ENCODE measurements at regions not wholly inside any gene's neighbourhood (a gene's known extent, or its start where the extent isn't known, plus 50 kb on each side); places are given as distances from the start of the nearest gene placed in this dataset.

- no peak for DNase-seq (ENCODE audit: extremely low read depth in 1 of 2, low read depth in 1 of 2)
Measured at GRCh38 chr3:30350011-30350410, 256.4 kb upstream of the TGFBR2 start.

DNA sequence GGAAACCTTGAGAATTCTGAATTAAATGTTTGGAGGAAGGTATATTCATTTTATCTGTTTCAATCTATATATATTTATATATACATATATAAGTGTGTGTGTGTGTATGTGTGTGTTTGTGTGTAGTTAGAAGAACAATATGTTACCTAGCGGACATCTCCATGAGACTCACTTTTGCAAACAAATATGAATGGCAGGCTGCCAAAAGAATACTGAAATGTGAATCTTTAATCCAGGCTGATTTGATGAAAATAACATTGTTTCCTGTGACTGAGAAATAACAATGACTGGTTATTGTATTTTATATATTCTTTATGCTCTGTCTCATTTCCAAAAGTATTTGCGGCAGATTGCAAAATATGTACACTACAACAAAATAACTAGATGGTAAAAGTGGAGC lies 255.5 kb upstream of the TGFBR2 start:
- DNase-seq (ENCODE audit: extremely low read depth in 1 of 2, low read depth in 1 of 2): no peak

- DNase-seq (ENCODE audit: extremely low read depth in 1 of 2, low read depth in 1 of 2): no peak
Measured at GRCh38 chr3:30352410-30353318, 253.7 kb upstream of the TGFBR2 start.

GRCh38 chr3:30353711-30354467 lies 252.5 kb upstream of the TGFBR2 start:
- DNase-seq (ENCODE audit: extremely low read depth in 1 of 2, low read depth in 1 of 2): peak in 1 of 2 donors; percentile 25

GRCh38 chr3:30354513-30354912 lies 251.9 kb upstream of the TGFBR2 start:
- no peak for DNase-seq (ENCODE audit: extremely low read depth in 1 of 2, low read depth in 1 of 2)

- DNase-seq (ENCODE audit: extremely low read depth in 1 of 2, low read depth in 1 of 2): no peak
Measured at GRCh38 chr3:30354972-30355371, 251.4 kb upstream of the TGFBR2 start.

DNA sequence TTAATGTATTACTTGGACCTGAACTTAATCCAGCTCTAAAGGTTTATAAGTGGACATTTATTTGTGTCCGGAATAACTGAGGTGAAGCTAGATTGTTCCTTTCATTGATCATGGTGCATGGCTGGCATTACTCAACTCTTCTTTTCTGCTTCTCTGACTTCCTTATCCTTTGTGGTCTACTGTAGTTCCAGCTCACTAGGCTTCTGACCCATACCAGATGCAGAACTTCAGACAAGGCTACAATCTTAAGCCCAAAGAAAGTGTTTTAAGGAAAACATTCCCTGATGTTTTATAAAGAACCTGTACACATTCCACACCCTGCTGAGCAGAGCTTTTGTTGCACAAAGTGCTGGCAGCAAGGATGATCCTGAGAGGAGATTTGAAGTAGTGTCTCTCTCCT lies 250.8 kb upstream of the TGFBR2 start:
- no peak for DNase-seq (ENCODE audit: extremely low read depth in 1 of 2, low read depth in 1 of 2)

DNA sequence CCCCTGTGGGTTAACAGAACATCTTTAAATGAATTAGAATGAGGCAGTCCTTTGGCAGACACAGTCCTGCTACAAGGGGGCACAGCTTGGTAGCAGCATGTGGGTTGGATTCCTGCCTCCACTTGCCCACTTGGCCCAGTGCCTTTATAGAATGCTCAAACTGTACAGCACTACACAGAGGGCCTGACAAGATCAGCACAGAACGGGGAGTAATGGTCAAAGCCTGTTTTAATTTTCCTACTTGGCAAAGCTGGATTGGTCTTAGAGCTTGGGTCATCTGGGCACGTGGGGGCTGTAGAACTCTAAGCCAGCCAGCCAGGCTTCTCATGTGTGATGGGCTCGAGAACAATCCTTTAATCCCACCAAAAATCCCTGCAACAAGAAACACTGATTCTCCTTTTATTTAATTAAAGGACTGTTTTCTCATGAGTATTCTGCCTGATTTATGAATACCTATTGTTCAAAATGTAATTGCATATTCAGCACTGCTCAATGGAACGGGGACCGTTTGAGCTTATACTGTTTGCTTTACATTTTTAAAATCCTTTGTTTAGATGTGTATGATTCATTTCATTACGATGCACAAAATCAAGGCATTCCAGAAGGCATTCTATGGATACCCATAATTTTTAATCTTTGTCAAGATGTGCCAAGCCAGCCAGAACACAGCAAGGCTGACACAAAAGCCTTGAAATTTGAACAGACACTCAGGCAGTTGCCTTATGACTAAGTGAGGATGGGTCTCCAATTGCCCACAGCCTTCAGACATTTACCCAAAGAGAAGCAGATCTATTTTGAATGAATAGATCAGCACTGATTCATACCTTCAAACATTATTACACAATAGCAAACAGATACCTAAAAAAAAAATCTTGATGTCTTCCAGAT lies 249.3 kb upstream of the TGFBR2 start:
- no peak for DNase-seq (ENCODE audit: extremely low read depth in 1 of 2, low read depth in 1 of 2)

DNA sequence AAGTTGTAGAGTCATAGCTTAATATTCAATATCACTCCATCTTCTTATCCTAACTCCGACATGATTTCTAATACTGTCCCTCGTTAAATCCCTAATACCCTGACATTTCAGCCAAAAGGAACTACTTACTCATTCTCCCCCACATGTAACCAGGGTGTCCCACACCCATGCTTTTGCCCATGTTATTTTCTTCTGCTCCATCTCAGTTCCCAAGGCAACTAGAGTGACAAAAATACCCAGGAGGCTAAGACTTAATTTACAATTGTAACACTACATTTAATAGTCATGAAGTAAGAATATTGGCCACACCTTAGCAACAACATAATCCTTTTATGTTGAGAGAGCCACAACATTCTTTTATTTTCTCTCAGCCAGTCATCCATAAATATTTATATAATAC lies 248.5 kb upstream of the TGFBR2 start:
- no peak for DNase-seq (ENCODE audit: extremely low read depth in 1 of 2, low read depth in 1 of 2)

DNA sequence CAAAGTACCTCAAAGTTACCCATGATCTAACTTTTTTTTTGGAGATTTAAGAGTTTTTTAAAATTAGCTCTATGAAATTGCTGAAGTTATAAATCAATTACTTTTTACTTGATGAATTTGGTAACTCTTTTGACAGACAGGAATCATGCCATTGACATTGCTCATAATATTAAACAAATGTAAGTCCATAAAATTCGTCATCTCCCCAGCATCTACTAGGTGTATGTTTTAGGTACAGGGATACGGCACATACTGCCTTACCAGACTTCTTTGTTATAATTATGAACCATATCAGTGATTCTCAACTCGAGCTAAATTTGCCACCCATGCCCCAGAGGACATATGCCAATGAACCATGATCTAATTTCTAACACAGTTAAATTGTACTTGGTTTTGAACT lies 247.5 kb upstream of the TGFBR2 start:
- DNase-seq (ENCODE audit: extremely low read depth in 1 of 2, low read depth in 1 of 2): no peak

DNA sequence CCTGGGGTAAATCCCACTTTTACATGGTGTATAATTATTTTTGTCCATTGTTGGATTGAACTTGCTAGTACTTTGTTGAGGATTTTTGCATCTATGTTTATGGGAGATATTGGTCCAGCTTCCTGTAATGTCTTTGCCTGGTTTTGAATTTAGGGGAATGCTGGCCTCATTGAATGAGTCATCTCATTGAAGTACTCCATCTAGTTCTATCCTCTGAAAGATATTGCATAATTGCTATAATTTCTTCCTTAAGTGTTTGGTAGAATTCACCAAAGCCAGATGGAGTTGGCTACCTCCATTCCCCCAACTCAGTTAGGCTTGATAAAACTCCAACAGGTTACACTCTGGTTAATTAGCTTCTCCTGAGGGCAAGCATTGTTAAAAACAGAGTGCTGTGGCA lies 237.4 kb upstream of the TGFBR2 start:
- DNase-seq (ENCODE audit: extremely low read depth in 1 of 2, low read depth in 1 of 2): no peak

- DNase-seq (ENCODE audit: extremely low read depth in 1 of 2, low read depth in 1 of 2): no peak
Measured at GRCh38 chr3:30370681-30371271, 235.6 kb upstream of the TGFBR2 start.

- no peak for DNase-seq (ENCODE audit: extremely low read depth in 1 of 2, low read depth in 1 of 2)
Measured at GRCh38 chr3:30372837-30373236, 233.6 kb upstream of the TGFBR2 start.

GRCh38 chr3:30384546-30385072 lies 221.8 kb upstream of the TGFBR2 start:
- DNase-seq (ENCODE audit: extremely low read depth in 1 of 2, low read depth in 1 of 2): no peak

DNA sequence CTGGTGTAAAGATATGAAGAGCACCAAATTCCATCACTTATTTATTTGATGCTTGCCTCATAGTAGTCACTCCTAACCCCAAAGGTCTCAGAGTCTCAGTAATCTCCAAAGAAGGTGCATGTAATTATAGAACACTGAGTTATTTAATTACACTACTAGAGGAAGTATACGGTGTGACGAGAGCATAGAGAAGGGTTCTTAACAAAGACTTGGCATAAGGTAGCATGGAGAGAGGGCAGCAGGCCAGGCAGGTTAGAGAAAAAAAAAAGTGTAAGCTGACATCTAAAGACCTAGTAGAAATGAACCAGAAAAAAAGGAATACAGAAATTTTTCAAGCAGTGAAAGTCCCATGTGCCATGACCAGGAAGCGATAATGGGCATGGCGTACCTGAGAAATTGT lies 213.3 kb upstream of the TGFBR2 start:
- DNase-seq (ENCODE audit: extremely low read depth in 1 of 2, low read depth in 1 of 2): no peak

- DNase-seq (ENCODE audit: extremely low read depth in 1 of 2, low read depth in 1 of 2): no peak
Measured at GRCh38 chr3:30397030-30397429, 209.4 kb upstream of the TGFBR2 start.

DNA sequence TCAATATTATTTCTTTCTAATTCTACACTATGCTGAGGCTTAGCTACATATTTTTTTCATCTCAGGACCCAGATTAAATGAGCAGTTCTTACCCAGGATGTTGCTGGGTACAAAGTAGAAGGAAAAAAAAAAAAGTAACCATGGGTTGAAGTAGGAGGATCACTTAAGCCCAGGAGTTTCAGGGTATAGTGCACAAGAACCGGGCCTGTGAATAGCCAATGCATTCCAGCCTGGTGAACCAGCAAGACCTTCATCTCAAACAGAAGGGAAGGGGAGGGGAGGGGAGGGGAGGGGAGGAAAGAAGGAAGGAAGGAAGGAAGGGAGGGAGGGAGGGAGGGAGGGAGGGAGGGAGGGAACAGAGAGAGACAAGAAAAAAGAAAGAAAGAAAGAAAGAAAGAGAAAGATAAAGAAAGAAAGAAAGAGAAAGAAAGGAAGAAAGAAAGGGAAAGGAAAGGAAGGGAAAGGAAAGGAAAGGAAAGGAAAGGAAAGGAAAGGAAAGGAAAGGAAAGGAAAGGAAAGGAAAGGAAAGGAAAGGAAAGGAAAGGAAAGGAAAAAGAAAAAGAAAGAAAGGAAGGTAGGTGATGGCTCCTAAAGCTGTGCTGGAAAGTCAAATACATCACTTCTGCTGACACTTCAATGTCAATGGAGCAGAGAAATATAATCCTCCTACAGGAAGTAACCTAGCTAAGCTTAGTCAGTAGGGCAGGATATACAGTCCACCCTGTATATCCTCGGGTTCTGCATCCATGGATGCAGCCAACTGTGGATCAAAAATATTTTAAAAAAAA lies 206.8 kb upstream of the TGFBR2 start:
- DNase-seq (ENCODE audit: extremely low read depth in 1 of 2, low read depth in 1 of 2): no peak

GRCh38 chr3:30400926-30401325 lies 205.5 kb upstream of the TGFBR2 start:
- DNase-seq (ENCODE audit: extremely low read depth in 1 of 2, low read depth in 1 of 2): no peak

- DNase-seq (ENCODE audit: extremely low read depth in 1 of 2, low read depth in 1 of 2): no peak
Measured at GRCh38 chr3:30401971-30402370, 204.4 kb upstream of the TGFBR2 start.

GRCh38 chr3:30407651-30408050 lies 198.8 kb upstream of the TGFBR2 start:
- DNase-seq (ENCODE audit: extremely low read depth in 1 of 2, low read depth in 1 of 2): no peak

All from stimulated activated CD8-positive, alpha-beta memory T cell treated with anti-CD3 and anti-CD28 coated beads, Interleukin-7, amount 100 ng/mL, for 48 hours (primary cell).